Lower leg skin (tissue), 3 donors: ENCODE measurements at regions not wholly inside any gene's neighbourhood (a gene's known extent, or its start where the extent isn't known, plus 50 kb on each side); places are given as distances from the start of the nearest gene placed in this dataset.

Experiments used
- POLR2A ChIP-seq, 2 donors: fragments of 450-650 bp; IDR thresholded peaks; one replicate each; pipeline ENCODE4 v1.6.1; 2016 to 2017; ENCODE audit warnings: antibody characterized with exemption in 2 of 2, mild to moderate bottlenecking in 1 of 2, moderate library complexity in 1 of 2
- TF ChIP-seq, protein P1 (sequence below), 3 donors: fragments of 450-650 bp; IDR thresholded peaks; one replicate each; pipeline ENCODE4 v1.5.1; 2016; ENCODE audit warnings: antibody characterized with exemption in 3 of 3, mild to moderate bottlenecking in 3 of 3, moderate library complexity in 2 of 3

DNA sequence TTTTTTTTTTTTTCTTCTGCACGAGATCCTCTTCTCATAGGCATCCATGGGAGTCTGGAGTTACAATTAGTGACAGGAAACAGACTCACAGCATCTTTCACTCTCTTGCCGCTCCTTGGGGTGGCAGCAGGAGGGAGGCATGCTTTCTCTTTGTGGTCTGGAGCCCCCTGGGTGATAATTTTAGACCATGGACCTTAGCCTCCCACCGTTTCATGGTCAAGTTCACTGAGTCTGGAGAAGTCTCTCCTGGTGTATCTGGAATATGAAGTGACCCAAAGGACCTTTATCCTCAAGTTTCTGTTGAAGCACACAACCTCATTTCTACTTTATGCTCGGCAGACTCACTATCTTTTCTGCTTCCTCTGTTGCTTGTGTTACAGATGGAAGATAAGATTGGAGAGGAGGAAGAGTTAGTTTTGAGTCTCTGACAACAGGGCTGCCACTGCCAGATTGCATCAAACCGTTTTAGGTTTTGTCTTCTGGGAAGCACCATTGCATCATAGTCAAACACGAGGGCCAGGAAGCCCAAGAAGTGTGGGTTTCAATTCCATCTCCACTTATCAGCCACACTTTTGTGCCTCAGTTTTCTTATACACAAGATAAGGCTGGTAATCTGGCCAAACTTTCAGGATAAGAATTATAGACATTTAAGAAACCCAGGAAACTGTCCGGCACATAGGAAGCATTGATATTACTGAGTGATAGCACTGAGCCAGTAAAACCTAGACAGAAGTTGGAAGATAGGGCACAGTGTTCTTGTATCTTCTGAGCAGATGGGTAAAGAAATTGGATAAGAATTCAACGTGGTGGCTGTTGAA is 62.3 kb downstream of the ADCYAP1 start:
- TF ChIP-seq, protein P1, sequence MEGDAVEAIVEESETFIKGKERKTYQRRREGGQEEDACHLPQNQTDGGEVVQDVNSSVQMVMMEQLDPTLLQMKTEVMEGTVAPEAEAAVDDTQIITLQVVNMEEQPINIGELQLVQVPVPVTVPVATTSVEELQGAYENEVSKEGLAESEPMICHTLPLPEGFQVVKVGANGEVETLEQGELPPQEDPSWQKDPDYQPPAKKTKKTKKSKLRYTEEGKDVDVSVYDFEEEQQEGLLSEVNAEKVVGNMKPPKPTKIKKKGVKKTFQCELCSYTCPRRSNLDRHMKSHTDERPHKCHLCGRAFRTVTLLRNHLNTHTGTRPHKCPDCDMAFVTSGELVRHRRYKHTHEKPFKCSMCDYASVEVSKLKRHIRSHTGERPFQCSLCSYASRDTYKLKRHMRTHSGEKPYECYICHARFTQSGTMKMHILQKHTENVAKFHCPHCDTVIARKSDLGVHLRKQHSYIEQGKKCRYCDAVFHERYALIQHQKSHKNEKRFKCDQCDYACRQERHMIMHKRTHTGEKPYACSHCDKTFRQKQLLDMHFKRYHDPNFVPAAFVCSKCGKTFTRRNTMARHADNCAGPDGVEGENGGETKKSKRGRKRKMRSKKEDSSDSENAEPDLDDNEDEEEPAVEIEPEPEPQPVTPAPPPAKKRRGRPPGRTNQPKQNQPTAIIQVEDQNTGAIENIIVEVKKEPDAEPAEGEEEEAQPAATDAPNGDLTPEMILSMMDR (IDR thresholded peaks at IDR 0.05) = no peak
- no peak for TF ChIP-seq POLR2A (IDR thresholded peaks at IDR 0.05)
